Lower leg skin (tissue), 3 donors: ENCODE measurements at regions not wholly inside any gene's neighbourhood (a gene's known extent, or its start where the extent isn't known, plus 50 kb on each side); places are given as distances from the start of the nearest gene placed in this dataset.

Experiments
- CTCF ChIP-seq, 3 donors: fragments of 450-650 bp; IDR thresholded peaks; one replicate each; pipeline ENCODE4 v1.5.1; 2016; ENCODE audit warnings: antibody characterized with exemption in 3 of 3, mild to moderate bottlenecking in 3 of 3, moderate library complexity in 2 of 3
- POLR2A ChIP-seq, 2 donors: fragments of 450-650 bp; IDR thresholded peaks; one replicate each; pipeline ENCODE4 v1.6.1; 2016 to 2017; ENCODE audit warnings: antibody characterized with exemption in 2 of 2, mild to moderate bottlenecking in 1 of 2, moderate library complexity in 1 of 2

- TF ChIP-seq CTCF (IDR thresholded peaks at IDR 0.05) (no peak), POLR2A (IDR thresholded peaks at IDR 0.05) (no peak)
These were observed 295.2 kb downstream of the SS18 start for GRCh38 chr18:25795213-25795612.
